HTR-8/SVneo (cell line): ENCODE measurements at regions not wholly inside any gene's neighbourhood (a gene's known extent, or its start where the extent isn't known, plus 50 kb on each side); places are given as distances from the start of the nearest gene placed in this dataset.
"Not testable (repeated sequence)": the region's sequence is repeated elsewhere in the genome, so short reads cannot be mapped to it uniquely, and the experiment has no call there.

ENCODE experiments used
- DNase-seq: peaks from one replicate; pipeline ENCODE4 v3.0.0; 2011; ENCODE audit warnings: low spot score, mixed read lengths; ENCODE audit not compliant: insufficient read length
- FAIRE-seq: peaks from 2 replicates; lab custom pipeline; 2011; peaks lifted over from hg19 to GRCh38; lab: Jason Lieb, UNC

GRCh38 chr2:47728551-47728950 lies 54.4 kb upstream of the MSH6 start:
- FAIRE-seq (no peak), DNase-seq (no peak)

- no peak for FAIRE-seq
- DNase-seq, result no peak
These were observed 55.0 kb upstream of the MSH6 start for GRCh38 chr2:47727956-47728355.

GRCh38 chr2:47726978-47727377 lies 56.0 kb upstream of the MSH6 start:
- not testable (repeated sequence) for FAIRE-seq, DNase-seq

- FAIRE-seq, result no peak
- DNase-seq, result no peak
These were observed 57.1 kb upstream of the MSH6 start for GRCh38 chr2:47725808-47726207.

GRCh38 chr2:47724221-47724981 lies 58.5 kb upstream of the MSH6 start:
- no peak for DNase-seq
- FAIRE-seq, result peak; percentile 38

GRCh38 chr2:47721296-47721695 lies 61.6 kb upstream of the MSH6 start:
- FAIRE-seq (no peak), DNase-seq (no peak)

GRCh38 chr2:47720559-47720958 lies 62.4 kb upstream of the MSH6 start:
- no peak for FAIRE-seq
- no peak for DNase-seq

- no peak for FAIRE-seq
- no peak for DNase-seq
These were observed 62.9 kb upstream of the MSH6 start for GRCh38 chr2:47720036-47720435.

GRCh38 chr2:47719099-47719498 lies 63.8 kb upstream of the MSH6 start:
- FAIRE-seq (no peak), DNase-seq (no peak)

- not testable (repeated sequence) for FAIRE-seq, DNase-seq
These were observed 66.6 kb upstream of the MSH6 start for GRCh38 chr2:47716307-47716706.

GRCh38 chr2:47715552-47715951 lies 67.4 kb upstream of the MSH6 start:
- FAIRE-seq (no peak), DNase-seq (no peak)

GRCh38 chr2:47708801-47709499 lies 74.0 kb upstream of the MSH6 start:
- no peak for FAIRE-seq
- DNase-seq, result no peak

- DNase-seq, result no peak
These were observed 78.7 kb upstream of the MSH6 start for GRCh38 chr2:47704287-47704686.

GRCh38 chr2:47699533-47700215 lies 83.3 kb upstream of the MSH6 start:
- FAIRE-seq, result no peak
- no peak for DNase-seq

More at GRCh38 chr2:47704287-47704686, 78.7 kb upstream of the MSH6 start:
- no peak for FAIRE-seq

GRCh38 chr2:47698436-47698972 lies 84.4 kb upstream of the MSH6 start:
- DNase-seq, FAIRE-seq: not testable (repeated sequence)

- DNase-seq, FAIRE-seq: not testable (repeated sequence)
These were observed 85.1 kb upstream of the MSH6 start for GRCh38 chr2:47697681-47698435.

GRCh38 chr2:47697000-47697601 lies 85.8 kb upstream of the MSH6 start:
- FAIRE-seq (no peak), DNase-seq (no peak)

GRCh38 chr2:47696478-47696831 lies 86.5 kb upstream of the MSH6 start:
- no peak for FAIRE-seq
- no peak for DNase-seq

GRCh38 chr2:47695800-47696477 lies 87.0 kb upstream of the MSH6 start:
- FAIRE-seq, result no peak
- DNase-seq, result no peak
